Bronchial epithelial cell (primary cell): ENCODE measurements at regions not wholly inside any gene's neighbourhood (a gene's known extent, or its start where the extent isn't known, plus 50 kb on each side); places are given as distances from the start of the nearest gene placed in this dataset.

Experiments
- DNase-seq: peaks from one replicate; pipeline ENCODE4 v3.0.0-alpha.2; 2010; ENCODE audit warnings: low read depth
- FAIRE-seq: peaks from 2 replicates; lab custom pipeline; 2011; peaks lifted over from hg19 to GRCh38; lab: Jason Lieb, UNC
- H3K27me3 ChIP-seq: 2 replicates; pipeline ENCODE4 v1.5.1; 2011; ENCODE audit warnings: low read length; ENCODE audit not compliant: control insufficient read depth, insufficient read depth
- H3K36me3 ChIP-seq: 2 replicates; pipeline ENCODE4 v1.5.1; 2011; ENCODE audit warnings: low read length; ENCODE audit not compliant: control insufficient read depth, insufficient read depth
- H3K4me3 ChIP-seq: 2 replicates; pipeline ENCODE4 v1.5.1; 2011; ENCODE audit warnings: mild to moderate bottlenecking, low read depth, low read length, control low read depth
- CTCF ChIP-seq: IDR thresholded peaks from 2 replicates; pipeline ENCODE4 v1.5.1; 2011; ENCODE audit warnings: mild to moderate bottlenecking, moderate library complexity, low read length, control low read depth, inconsistent platforms; ENCODE audit not compliant: insufficient read depth, severe bottlenecking

GRCh38 chr1:239816081-239816782 lies 275.5 kb upstream of the FMN2 start:
- no peak overlapping the region for H3K4me3 ChIP-seq
- no peak for TF ChIP-seq CTCF
- no peaks in the 10 kb centered on the region for H3K27me3 ChIP-seq
- peak; percentile 77 for DNase-seq
- no peak for FAIRE-seq
- H3K36me3 ChIP-seq: no peaks in the 10 kb centered on the region

GRCh38 chr1:239817276-239817675 lies 274.4 kb upstream of the FMN2 start:
- TF ChIP-seq CTCF: no peak
- Histone ChIP-seq H3K36me3 (no peaks in the 10 kb centered on the region), H3K4me3 (no peak overlapping the region), H3K27me3 (no peaks in the 10 kb centered on the region)
- FAIRE-seq (no peak), DNase-seq (no peak)

GRCh38 chr1:239817801-239818200 lies 273.9 kb upstream of the FMN2 start:
- FAIRE-seq (no peak), DNase-seq (no peak)

GRCh38 chr1:239819096-239819495 lies 272.6 kb upstream of the FMN2 start:
- no peak for FAIRE-seq
- Histone ChIP-seq H3K4me3 (no peak overlapping the region), H3K36me3 (no peaks in the 10 kb centered on the region), H3K27me3 (no peaks in the 10 kb centered on the region)
- no peak for TF ChIP-seq CTCF
- no peak for DNase-seq

More at GRCh38 chr1:239817801-239818200, 273.9 kb upstream of the FMN2 start:
- H3K4me3 ChIP-seq: no peak overlapping the region
- no peaks in the 10 kb centered on the region for H3K27me3 ChIP-seq
- no peaks in the 10 kb centered on the region for H3K36me3 ChIP-seq
- no peak for TF ChIP-seq CTCF

- Histone ChIP-seq H3K4me3 (no peak overlapping the region), H3K27me3 (no peaks in the 10 kb centered on the region), H3K36me3 (no peaks in the 10 kb centered on the region)
- no peak for FAIRE-seq
- TF ChIP-seq CTCF: no peak
- no peak for DNase-seq
These were observed 271.9 kb upstream of the FMN2 start for GRCh38 chr1:239819756-239820250.

- DNase-seq: no peak
- TF ChIP-seq CTCF: no peak
- FAIRE-seq: no peak
- Histone ChIP-seq H3K4me3 (no peak overlapping the region), H3K27me3 (no peaks in the 10 kb centered on the region), H3K36me3 (no peaks in the 10 kb centered on the region)
These were observed 267.8 kb upstream of the FMN2 start for GRCh38 chr1:239823852-239824251.
